Progenitor cell of endocrine pancreas (in vitro differentiated cells): ENCODE measurements at regions not wholly inside any gene's neighbourhood (a gene's known extent, or its start where the extent isn't known, plus 50 kb on each side); places are given as distances from the start of the nearest gene placed in this dataset.

Experiments used
- DNase-seq: peaks from one replicate; pipeline ENCODE4 v3.0.0; 2021; ENCODE audit warnings: low spot score; ENCODE audit not compliant: unreplicated experiment
- H3K27ac Mint-ChIP-seq: 2 replicates; pipeline ENCODE4 v1.8.0; 2021; ENCODE audit warnings: mild to moderate bottlenecking, moderate library complexity, mixed read lengths
- H3K27me3 Mint-ChIP-seq: 2 replicates; pipeline ENCODE4 v1.8.0; 2021; ENCODE audit warnings: mixed read lengths
- H3K36me3 Mint-ChIP-seq: 2 replicates; pipeline ENCODE4 v1.8.0; 2022; ENCODE audit warnings: mixed read lengths; ENCODE audit not compliant: insufficient read depth
- H3K4me1 Mint-ChIP-seq: 2 replicates; pipeline ENCODE4 v1.8.0; 2021; ENCODE audit warnings: low read depth, mixed read lengths
- H3K4me3 Mint-ChIP-seq: 2 replicates; pipeline ENCODE4 v1.8.0; 2021; ENCODE audit warnings: low read depth, mild to moderate bottlenecking, moderate library complexity, mixed read lengths
- H3K9me3 Mint-ChIP-seq: 2 replicates; pipeline ENCODE4 v1.8.0; 2021; ENCODE audit warnings: low read depth, mixed read lengths
- TF ChIP-seq, protein P1 (sequence below): fragments of 200-600 bp; sonication (generic); IDR thresholded peaks from one replicate; pipeline ENCODE4 v1.5.0; 2021; ENCODE audit warnings: antibody characterized with exemption, mild to moderate bottlenecking; ENCODE audit not compliant: unreplicated experiment

DNA sequence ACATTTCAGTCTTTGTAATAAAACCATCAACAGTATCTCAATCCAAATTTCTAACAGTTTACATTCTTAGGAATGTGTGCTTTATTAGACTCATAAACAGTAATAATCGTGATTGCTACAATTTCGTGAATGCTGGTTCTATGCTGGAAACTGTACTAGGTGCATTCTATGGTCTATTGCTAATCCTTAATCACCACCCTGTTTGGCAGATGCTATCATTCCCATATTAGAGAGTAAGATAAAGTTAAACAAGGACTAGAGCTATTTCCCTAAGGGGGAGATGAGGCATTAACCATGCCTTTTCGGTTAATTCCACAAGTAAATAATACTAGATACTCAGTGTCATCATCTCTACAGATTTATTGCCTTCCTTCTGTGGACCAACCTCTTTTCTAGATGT lies 244.0 kb downstream of the PAX3 start:
- DNase-seq = no peak
- Mint-ChIP-seq H3K36me3 (no peaks in the 10 kb centered on the region), H3K27ac (no peak overlapping the region), H3K27me3 (peaks cover 77% of the 10 kb centered on the region), H3K4me3 (no peak overlapping the region), H3K9me3 (no peaks in the 10 kb centered on the region), H3K4me1 (peaks cover 5% of the 10 kb centered on the region)
- TF ChIP-seq, protein P1, sequence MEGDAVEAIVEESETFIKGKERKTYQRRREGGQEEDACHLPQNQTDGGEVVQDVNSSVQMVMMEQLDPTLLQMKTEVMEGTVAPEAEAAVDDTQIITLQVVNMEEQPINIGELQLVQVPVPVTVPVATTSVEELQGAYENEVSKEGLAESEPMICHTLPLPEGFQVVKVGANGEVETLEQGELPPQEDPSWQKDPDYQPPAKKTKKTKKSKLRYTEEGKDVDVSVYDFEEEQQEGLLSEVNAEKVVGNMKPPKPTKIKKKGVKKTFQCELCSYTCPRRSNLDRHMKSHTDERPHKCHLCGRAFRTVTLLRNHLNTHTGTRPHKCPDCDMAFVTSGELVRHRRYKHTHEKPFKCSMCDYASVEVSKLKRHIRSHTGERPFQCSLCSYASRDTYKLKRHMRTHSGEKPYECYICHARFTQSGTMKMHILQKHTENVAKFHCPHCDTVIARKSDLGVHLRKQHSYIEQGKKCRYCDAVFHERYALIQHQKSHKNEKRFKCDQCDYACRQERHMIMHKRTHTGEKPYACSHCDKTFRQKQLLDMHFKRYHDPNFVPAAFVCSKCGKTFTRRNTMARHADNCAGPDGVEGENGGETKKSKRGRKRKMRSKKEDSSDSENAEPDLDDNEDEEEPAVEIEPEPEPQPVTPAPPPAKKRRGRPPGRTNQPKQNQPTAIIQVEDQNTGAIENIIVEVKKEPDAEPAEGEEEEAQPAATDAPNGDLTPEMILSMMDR = no peak

DNA sequence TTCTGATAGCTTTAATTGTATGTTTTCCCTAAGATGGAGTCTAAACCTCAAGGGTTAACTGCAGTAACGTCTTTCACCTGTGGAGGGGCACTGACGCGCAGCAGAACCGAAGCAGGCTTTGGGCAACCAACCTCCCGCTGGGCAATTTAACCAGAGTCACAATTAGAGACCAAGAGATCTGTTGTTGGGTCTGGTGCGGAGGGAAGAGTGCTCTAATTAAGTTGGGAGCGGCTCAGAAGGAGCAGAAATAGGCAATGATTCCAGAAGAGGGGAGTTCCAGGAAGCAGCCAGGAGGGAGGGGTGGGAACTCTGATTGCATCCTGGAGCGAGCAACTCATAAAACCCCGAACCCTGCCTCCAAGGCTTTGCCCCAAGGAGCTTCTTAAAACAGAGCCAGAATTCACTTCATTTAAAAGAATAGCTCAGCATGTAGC lies 245.8 kb downstream of the PAX3 start:
- H3K27ac Mint-ChIP-seq = no peak overlapping the region
- peak overlapping the region; percentile 22 for H3K4me3 Mint-ChIP-seq
- H3K36me3 Mint-ChIP-seq = no peaks in the 10 kb centered on the region
- DNase-seq = no peak
- H3K4me1 Mint-ChIP-seq = no peaks in the 10 kb centered on the region
- H3K27me3 Mint-ChIP-seq = peaks cover 74% of the 10 kb centered on the region
- TF ChIP-seq, protein P1 = peak; percentile 51
- no peaks in the 10 kb centered on the region for H3K9me3 Mint-ChIP-seq

DNA sequence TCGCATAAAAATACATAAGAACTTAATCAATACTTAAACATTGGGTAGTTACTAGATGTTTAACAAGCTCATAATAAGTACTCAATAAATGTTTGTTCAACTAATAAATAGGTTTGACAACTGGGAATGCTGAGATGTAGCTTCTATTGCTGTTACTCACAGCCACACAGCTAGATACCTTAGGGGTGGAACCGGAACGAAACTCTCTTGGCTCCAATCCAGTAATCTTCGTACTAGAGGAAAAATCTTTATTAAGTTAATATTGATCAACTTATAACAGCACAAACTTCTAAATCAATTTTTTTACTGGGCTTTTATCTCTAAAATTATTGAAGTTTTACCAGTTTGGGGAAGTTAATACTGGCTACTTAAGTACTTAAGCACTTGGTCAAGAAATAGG lies 247.8 kb downstream of the PAX3 start:
- no peak for DNase-seq
- Mint-ChIP-seq H3K36me3 (no peaks in the 10 kb centered on the region), H3K4me1 (no peaks in the 10 kb centered on the region), H3K4me3 (no peak overlapping the region), H3K9me3 (no peaks in the 10 kb centered on the region), H3K27me3 (peaks cover 73% of the 10 kb centered on the region), H3K27ac (no peak overlapping the region)
- TF ChIP-seq, protein P1 = no peak

DNA sequence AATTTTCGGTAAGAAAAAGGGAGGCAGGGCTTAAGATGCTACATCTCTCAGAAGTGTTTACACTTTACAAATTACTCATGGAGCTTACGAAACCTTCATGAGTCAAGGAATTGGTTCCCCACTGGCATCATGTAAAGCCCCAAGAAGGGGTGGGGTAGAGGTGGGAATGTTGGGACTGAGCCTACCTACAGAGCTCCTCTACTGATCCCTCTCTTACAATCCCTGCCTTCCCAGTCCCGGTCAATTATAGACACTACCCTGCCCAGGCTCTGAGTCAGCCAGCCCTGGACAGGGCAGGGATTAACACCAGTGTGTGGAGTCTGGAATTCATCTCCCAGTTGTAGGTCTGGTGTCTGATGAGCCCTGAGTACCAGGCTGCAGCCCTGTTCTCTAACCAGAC lies 248.9 kb downstream of the PAX3 start:
- H3K9me3 Mint-ChIP-seq = no peaks in the 10 kb centered on the region
- H3K36me3 Mint-ChIP-seq = no peaks in the 10 kb centered on the region
- DNase-seq = no peak
- peaks cover 68% of the 10 kb centered on the region for H3K27me3 Mint-ChIP-seq
- H3K27ac Mint-ChIP-seq = no peak overlapping the region
- TF ChIP-seq, protein P1 = no peak
- H3K4me3 Mint-ChIP-seq = no peak overlapping the region
- no peaks in the 10 kb centered on the region for H3K4me1 Mint-ChIP-seq

DNA sequence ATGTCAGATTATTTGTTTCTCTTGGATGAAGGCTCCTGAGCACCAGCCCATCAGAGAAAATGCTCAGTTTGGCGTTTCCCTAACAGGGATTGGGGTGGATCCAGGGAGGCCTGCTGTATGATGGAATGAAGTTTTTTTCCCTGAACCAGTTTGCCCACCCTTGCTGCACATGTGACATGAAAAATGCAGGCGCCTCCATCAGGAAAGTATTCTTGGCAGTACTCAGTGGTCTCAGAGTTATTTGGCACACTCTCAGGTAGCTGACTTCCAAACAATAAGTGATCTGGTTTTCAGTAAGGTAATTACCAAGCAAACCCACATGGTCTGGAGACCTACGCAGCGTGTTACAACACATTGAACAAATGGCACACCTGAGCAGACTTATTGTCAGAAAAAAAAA lies 254.9 kb downstream of the PAX3 start:
- Mint-ChIP-seq H3K27me3 (peaks cover 34% of the 10 kb centered on the region), H3K4me3 (no peak overlapping the region), H3K36me3 (no peaks in the 10 kb centered on the region), H3K27ac (no peak overlapping the region), H3K9me3 (no peaks in the 10 kb centered on the region), H3K4me1 (peaks cover 14% of the 10 kb centered on the region)
- no peak for DNase-seq
- TF ChIP-seq, protein P1 = no peak

DNA sequence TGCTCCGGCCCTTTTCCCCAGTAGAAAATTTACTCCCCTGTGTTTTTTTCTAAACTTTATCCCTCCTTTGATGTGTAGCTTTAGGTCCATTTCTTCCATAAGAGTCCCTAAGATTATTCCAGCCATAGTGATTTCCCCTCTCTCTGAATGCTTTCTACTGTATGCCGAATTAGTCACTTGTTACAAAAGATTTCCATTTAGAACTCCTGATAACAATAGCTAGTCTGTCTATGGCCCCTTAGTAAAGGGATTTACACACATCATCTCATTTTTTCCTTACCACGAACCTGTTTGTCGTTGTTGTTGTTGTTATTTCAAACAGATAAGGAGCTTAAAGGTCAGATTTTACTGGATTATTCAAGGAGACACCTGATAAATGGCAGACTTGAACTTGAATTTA lies 256.1 kb downstream of the PAX3 start:
- Mint-ChIP-seq H3K36me3 (no peaks in the 10 kb centered on the region), H3K27me3 (peaks cover 24% of the 10 kb centered on the region), H3K9me3 (no peaks in the 10 kb centered on the region), H3K4me3 (no peak overlapping the region), H3K27ac (no peak overlapping the region), H3K4me1 (peaks cover 14% of the 10 kb centered on the region)
- TF ChIP-seq, protein P1 = no peak
- no peak for DNase-seq
